ENCODE measurements at regions not wholly inside any gene's neighbourhood (a gene's known extent, or its start where the extent isn't known, plus 50 kb on each side); places are given as distances from the start of the nearest gene placed in this dataset.
"Not testable (repeated sequence)": the region's sequence is repeated elsewhere in the genome, so short reads cannot be mapped to it uniquely, and the experiment has no call there.

- no peak for DNase-seq (ENCODE audit: low read depth)
- no peak overlapping the region for H3K4me3 ChIP-seq (ENCODE audit: low read depth, low read length)
- TF ChIP-seq CTCF (IDR thresholded peaks at IDR 0.05; ENCODE audit: insufficient read depth, low read length), result no peak
Observed at GRCh38 chrX:95536661-95537060, 1148.0 kb upstream of the DIAPH2 start.

GRCh38 chrX:95539041-95539440, 1145.6 kb upstream of the DIAPH2 start:
- H3K4me3 ChIP-seq (ENCODE audit: low read depth, low read length), result no peak overlapping the region
- no peak for TF ChIP-seq CTCF (IDR thresholded peaks at IDR 0.05; ENCODE audit: insufficient read depth, low read length)
- DNase-seq (ENCODE audit: low read depth), result no peak

DNA sequence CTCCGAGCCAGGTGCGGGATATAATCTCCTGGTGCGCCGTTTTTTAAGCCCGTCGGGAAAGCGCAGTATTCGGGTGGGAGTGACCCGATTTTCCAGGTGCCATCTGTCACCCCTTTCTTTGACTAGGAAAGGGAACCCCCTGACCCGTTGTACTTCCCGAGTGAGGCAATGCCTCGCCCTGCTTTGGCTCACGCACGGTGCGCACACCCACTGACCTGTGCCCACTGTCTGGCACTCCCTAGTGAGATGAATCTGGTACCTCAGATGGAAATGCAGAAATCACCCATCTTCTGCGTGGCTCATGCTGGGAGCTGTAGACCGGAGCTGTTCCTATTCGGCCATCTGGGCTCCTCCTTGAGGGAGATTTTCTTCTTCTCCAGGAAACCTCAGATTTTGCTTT, 1135.1 kb upstream of the DIAPH2 start:
- not testable (repeated sequence) for DNase-seq (ENCODE audit: low read depth); H3K4me3 ChIP-seq (ENCODE audit: low read depth, low read length)

- no peak overlapping the region for H3K4me3 ChIP-seq (ENCODE audit: low read depth, low read length)
- DNase-seq (ENCODE audit: low read depth), result no peak
- no peak for TF ChIP-seq CTCF (IDR thresholded peaks at IDR 0.05; ENCODE audit: insufficient read depth, low read length)
Observed at GRCh38 chrX:95585321-95585720, 1099.3 kb upstream of the DIAPH2 start.

DNA sequence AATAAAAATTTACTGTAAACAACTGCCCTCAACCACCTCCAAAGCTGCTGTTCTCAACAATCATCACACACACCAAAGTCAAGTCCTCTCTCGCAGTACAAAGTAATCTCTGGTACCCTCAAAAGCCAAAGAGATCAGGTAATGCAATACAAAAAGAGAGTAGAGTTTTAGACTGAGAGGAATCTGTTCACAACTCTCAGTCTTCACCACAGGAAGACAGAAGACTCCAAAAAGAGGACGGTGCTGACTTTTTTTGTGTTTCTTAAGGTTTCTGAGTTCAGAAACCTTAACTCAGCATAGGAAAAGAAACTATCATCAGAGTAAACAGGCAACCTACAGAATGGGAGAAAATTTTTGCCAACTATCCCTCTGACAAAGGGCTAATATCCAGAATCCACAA, 1072.3 kb upstream of the DIAPH2 start:
- DNase-seq (ENCODE audit: low read depth), result no peak
- TF ChIP-seq CTCF (IDR thresholded peaks at IDR 0.05; ENCODE audit: insufficient read depth, low read length), result no peak
- no peak overlapping the region for H3K4me3 ChIP-seq (ENCODE audit: low read depth, low read length)

- no peak for TF ChIP-seq CTCF (IDR thresholded peaks at IDR 0.05; ENCODE audit: insufficient read depth, low read length)
- DNase-seq (ENCODE audit: low read depth), result no peak
Observed at GRCh38 chrX:95622200-95622599, 1062.4 kb upstream of the DIAPH2 start.

DNA sequence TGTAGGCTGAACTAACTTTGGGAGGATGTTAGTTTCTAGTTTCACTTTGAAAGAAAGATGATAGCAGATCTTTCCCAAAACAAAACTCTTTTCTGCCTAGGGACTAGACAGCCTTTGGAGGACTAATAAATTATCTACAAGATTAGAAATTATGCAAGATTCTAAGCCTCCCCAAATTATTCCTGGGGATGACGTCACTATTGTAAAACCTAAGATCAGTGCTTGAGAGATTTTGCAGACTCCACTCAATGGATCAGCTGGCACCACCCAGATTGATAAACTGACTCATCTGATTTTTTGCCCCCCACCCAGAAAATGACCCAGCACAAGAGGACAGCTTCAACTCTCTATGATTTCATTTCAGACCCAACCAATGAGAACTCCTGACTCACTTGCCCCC, 1057.9 kb upstream of the DIAPH2 start:
- TF ChIP-seq CTCF (IDR thresholded peaks at IDR 0.05; ENCODE audit: insufficient read depth, low read length), result no peak
- no peak for DNase-seq (ENCODE audit: low read depth)
- no peak overlapping the region for H3K4me3 ChIP-seq (ENCODE audit: low read depth, low read length)

More at GRCh38 chrX:95622200-95622599, 1062.4 kb upstream of the DIAPH2 start:
- no peak overlapping the region for H3K4me3 ChIP-seq (ENCODE audit: low read depth, low read length)

All from fibroblast of the aortic adventitia (primary cell).